Thoracic aorta (tissue), 2 donors: ENCODE measurements at regions not wholly inside any gene's neighbourhood (a gene's known extent, or its start where the extent isn't known, plus 50 kb on each side); places are given as distances from the start of the nearest gene placed in this dataset.

Source experiments
- ATAC-seq: fragments of 150-250 bp; one replicate; pipeline ENCODE4 v1.8.0; 2017; ENCODE audit warnings: low read depth; ENCODE audit not compliant: insufficient number of reproducible peaks, low FRiP score
- DNase-seq: peaks from one replicate; pipeline ENCODE4 v3.0.0-alpha.2; 2020; ENCODE audit warnings: low spot score
- H3K27ac ChIP-seq, 2 donors: fragments of 200-600 bp; sonication (generic); 1 replicate in 1 of 2; 2 replicates in 1 of 2; pipeline ENCODE4 v1.5.1; 2016; ENCODE audit warnings: mild to moderate bottlenecking in 2 of 2, moderate library complexity in 2 of 2
- H3K27me3 ChIP-seq: fragments of 200-600 bp; sonication (generic); replicated peaks from 2 replicates; pipeline ENCODE4 v1.6.0; 2016; ENCODE audit warnings: mild to moderate bottlenecking; ENCODE audit not compliant: insufficient read depth
- H3K36me3 ChIP-seq: fragments of 200-600 bp; sonication (generic); one replicate; pipeline ENCODE4 v1.5.1; 2016
- H3K4me1 ChIP-seq, 2 donors: fragments of 200-600 bp; sonication (generic); 1 replicate in 1 of 2; 2 replicates in 1 of 2; pipeline versions ENCODE4 v1.5.1 to v1.6.0; 2016; ENCODE audit warnings: low read depth in 2 of 2, mild to moderate bottlenecking in 1 of 2; ENCODE audit not compliant: control insufficient read depth in 1 of 2
- H3K4me3 ChIP-seq: fragments of 200-600 bp; sonication (generic); 2 replicates; pipeline ENCODE4 v1.5.1; 2016; ENCODE audit warnings: mild to moderate bottlenecking
- H3K9me3 ChIP-seq: fragments of 200-600 bp; sonication (generic); 2 replicates; pipeline ENCODE4 v1.5.1; 2016
- CTCF ChIP-seq: fragments of 200-600 bp; sonication (generic); IDR thresholded peaks from one replicate; pipeline ENCODE4 v1.5.1; 2019; ENCODE audit warnings: antibody characterized with exemption

DNA sequence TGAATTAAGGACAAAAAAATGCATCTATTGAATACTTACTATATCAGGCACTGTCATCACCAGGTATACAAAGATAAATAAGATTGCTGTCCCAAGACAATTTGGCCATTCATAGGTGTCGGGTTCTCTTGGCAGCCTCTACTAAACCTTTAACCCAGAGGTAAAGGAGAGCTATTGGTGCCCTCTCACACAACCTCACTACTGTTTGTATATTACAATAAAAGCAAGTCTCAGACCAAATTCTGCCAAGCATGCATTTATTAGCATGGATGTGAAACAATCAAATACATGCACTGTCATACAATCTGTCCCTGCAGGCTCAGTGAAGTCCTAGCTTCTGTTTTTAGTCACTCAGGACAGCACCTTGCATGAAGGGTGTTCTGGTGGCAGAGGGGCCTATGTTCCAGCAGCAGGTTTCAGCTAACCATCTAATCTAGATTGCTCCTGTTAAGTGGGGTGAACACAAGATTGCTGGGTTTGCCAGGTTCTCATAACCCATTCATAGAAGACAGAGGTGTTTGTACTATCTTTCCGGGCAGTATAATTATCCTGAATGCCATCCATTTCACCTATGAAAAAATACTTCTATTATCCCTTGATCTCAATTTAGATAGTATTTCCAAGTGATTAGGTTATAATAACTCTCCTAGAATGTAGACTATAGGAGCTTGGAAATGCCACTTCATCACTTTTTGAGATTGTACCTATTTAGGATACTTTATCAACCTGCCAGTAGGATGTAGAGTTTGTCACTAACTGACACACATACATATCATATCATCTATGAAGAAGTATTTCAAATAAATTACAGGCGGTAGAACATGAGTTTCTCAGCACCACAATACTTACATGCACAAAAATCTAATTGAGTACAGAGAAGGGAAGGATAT lies 254.0 kb upstream of the KRR1 start:
- TF ChIP-seq CTCF = no peak
- no peak overlapping the region for H3K4me3 ChIP-seq

GRCh38 chr12:75764091-75764841 lies 252.9 kb upstream of the KRR1 start:
- peaks cover 0 to 11% of the 10 kb centered on the region in 2 donors for H3K4me1 ChIP-seq
- H3K4me3 ChIP-seq = no peak overlapping the region
- DNase-seq = no peak
- no peak for TF ChIP-seq CTCF
- no peaks in the 10 kb centered on the region for H3K36me3 ChIP-seq
- no peaks in the 10 kb centered on the region for H3K27me3 ChIP-seq
- no peak for ATAC-seq
- no peak overlapping the region for H3K27ac ChIP-seq
- no peaks in the 10 kb centered on the region for H3K9me3 ChIP-seq

More for the DNA sequence above, 254.0 kb upstream of the KRR1 start:
- Histone ChIP-seq H3K9me3 (no peaks in the 10 kb centered on the region), H3K27ac (no peak overlapping the region), H3K36me3 (no peaks in the 10 kb centered on the region), H3K4me1 (no peaks in the 10 kb centered on the region), H3K27me3 (no peaks in the 10 kb centered on the region)
- no peak for ATAC-seq
- DNase-seq = no peak

DNA sequence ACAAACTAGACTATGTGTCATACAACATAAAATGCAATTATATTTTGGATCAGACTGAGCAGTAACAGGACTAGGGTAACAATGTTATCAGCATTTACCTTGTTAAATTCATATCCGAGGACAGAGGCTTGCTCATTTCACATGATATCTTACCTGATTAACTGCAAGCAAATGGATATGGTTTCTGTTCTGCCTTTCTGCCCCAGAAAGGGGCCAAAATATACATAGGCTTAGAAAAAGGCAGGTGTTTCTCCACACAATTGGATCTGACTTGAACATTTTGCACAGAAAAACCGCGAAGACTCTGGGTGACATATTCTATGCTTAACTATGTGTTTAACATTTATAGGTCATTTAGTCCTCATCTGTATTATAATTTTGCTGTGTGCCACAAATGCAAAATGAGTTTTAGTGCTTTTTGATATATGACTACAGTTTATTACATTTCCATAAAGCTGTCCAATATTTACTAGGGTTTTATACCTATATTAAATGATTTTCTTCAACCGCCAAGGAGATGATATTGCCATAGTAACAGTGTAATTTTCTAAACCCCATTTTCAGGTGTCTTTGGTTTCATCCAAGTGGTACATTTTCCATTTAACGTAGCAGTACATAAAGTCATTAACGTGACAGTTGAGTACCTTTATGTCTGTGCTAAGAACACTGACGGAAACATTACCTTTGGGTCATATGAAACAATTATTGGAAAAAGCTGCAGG lies 249.3 kb upstream of the KRR1 start:
- no peak for ATAC-seq
- no peaks in the 10 kb centered on the region for H3K36me3 ChIP-seq
- no peak for DNase-seq
- H3K27ac ChIP-seq = no peak overlapping the region
- no peaks in the 10 kb centered on the region for H3K27me3 ChIP-seq
- H3K9me3 ChIP-seq = no peaks in the 10 kb centered on the region
- H3K4me3 ChIP-seq = no peak overlapping the region
- H3K4me1 ChIP-seq = peaks cover 0 to 11% of the 10 kb centered on the region in 2 donors
- no peak for TF ChIP-seq CTCF

- no peaks in the 10 kb centered on the region for H3K36me3 ChIP-seq
- H3K4me1 ChIP-seq = peaks cover 0 to 11% of the 10 kb centered on the region in 2 donors
- no peaks in the 10 kb centered on the region for H3K9me3 ChIP-seq
- peak overlapping the region in 1 of 2 donors; percentile 5 for H3K27ac ChIP-seq
- TF ChIP-seq CTCF = no peak
- ATAC-seq (peak; percentile 69), DNase-seq (no peak)
- no peak overlapping the region for H3K4me3 ChIP-seq
- no peaks in the 10 kb centered on the region for H3K27me3 ChIP-seq
Measured at GRCh38 chr12:75759842-75760572, 248.6 kb upstream of the KRR1 start.
